Endothelial cell (in vitro differentiated cells): ENCODE measurements at regions not wholly inside any gene's neighbourhood (a gene's known extent, or its start where the extent isn't known, plus 50 kb on each side); places are given as distances from the start of the nearest gene placed in this dataset.

Experiments
- DNase-seq: peaks from one replicate; pipeline ENCODE4 v3.0.0; 2021; ENCODE audit warnings: low spot score
- H3K27ac Mint-ChIP-seq: one replicate; pipeline ENCODE4 v1.8.0; 2021; ENCODE audit warnings: mixed read lengths, inconsistent platforms; ENCODE audit not compliant: unreplicated experiment
- H3K27me3 Mint-ChIP-seq: one replicate; pipeline ENCODE4 v1.8.0; 2021; ENCODE audit warnings: mild to moderate bottlenecking, moderate library complexity, mixed read lengths, inconsistent platforms; ENCODE audit not compliant: unreplicated experiment
- H3K36me3 Mint-ChIP-seq: one replicate; pipeline ENCODE4 v1.8.0; 2021; ENCODE audit warnings: mild to moderate bottlenecking, low read depth, mixed read lengths, inconsistent platforms; ENCODE audit not compliant: unreplicated experiment
- H3K4me1 Mint-ChIP-seq: one replicate; pipeline ENCODE4 v1.8.0; 2021; ENCODE audit warnings: mild to moderate bottlenecking, mixed read lengths, inconsistent platforms; ENCODE audit not compliant: unreplicated experiment
- H3K4me3 Mint-ChIP-seq: one replicate; pipeline ENCODE4 v1.8.0; 2021; ENCODE audit warnings: mild to moderate bottlenecking, mixed read lengths, inconsistent platforms; ENCODE audit not compliant: unreplicated experiment
- H3K9me3 Mint-ChIP-seq: one replicate; pipeline ENCODE4 v1.8.0; 2021; ENCODE audit warnings: mixed read lengths, inconsistent platforms; ENCODE audit not compliant: unreplicated experiment
- CTCF ChIP-seq: fragments of 200-600 bp; sonication (generic); IDR thresholded peaks from one replicate; pipeline ENCODE4 v1.5.0; 2021; ENCODE audit warnings: antibody characterized with exemption; ENCODE audit not compliant: unreplicated experiment

GRCh38 chr6:138018297-138018696 is 88.9 kb downstream of the PERP start:
- no peaks in the 10 kb centered on the region for H3K36me3 Mint-ChIP-seq
- H3K9me3 Mint-ChIP-seq, result no peaks in the 10 kb centered on the region
- no peak overlapping the region for H3K27ac Mint-ChIP-seq
- no peak overlapping the region for H3K4me3 Mint-ChIP-seq
- DNase-seq, result no peak
- H3K27me3 Mint-ChIP-seq, result no peaks in the 10 kb centered on the region
- peaks cover 6% of the 10 kb centered on the region for H3K4me1 Mint-ChIP-seq
- TF ChIP-seq CTCF, result no peak

- no peaks in the 10 kb centered on the region for H3K27me3 Mint-ChIP-seq
- no peaks in the 10 kb centered on the region for H3K9me3 Mint-ChIP-seq
- no peaks in the 10 kb centered on the region for H3K4me1 Mint-ChIP-seq
- H3K4me3 Mint-ChIP-seq, result no peak overlapping the region
- TF ChIP-seq CTCF, result no peak
- H3K27ac Mint-ChIP-seq, result no peak overlapping the region
- H3K36me3 Mint-ChIP-seq, result no peaks in the 10 kb centered on the region
- DNase-seq, result no peak
Measured at GRCh38 chr6:138025528-138025978, 81.7 kb downstream of the PERP start.

- Mint-ChIP-seq H3K4me1 (no peaks in the 10 kb centered on the region), H3K27me3 (no peaks in the 10 kb centered on the region), H3K9me3 (no peaks in the 10 kb centered on the region), H3K36me3 (no peaks in the 10 kb centered on the region), H3K27ac (no peak overlapping the region), H3K4me3 (no peak overlapping the region)
- TF ChIP-seq CTCF, result no peak
- no peak for DNase-seq
Measured at GRCh38 chr6:138026342-138026741, 80.9 kb downstream of the PERP start.

- no peaks in the 10 kb centered on the region for H3K4me1 Mint-ChIP-seq
- no peak for DNase-seq
- no peak for TF ChIP-seq CTCF
- H3K4me3 Mint-ChIP-seq, result no peak overlapping the region
- H3K36me3 Mint-ChIP-seq, result no peaks in the 10 kb centered on the region
- H3K9me3 Mint-ChIP-seq, result no peaks in the 10 kb centered on the region
- no peaks in the 10 kb centered on the region for H3K27me3 Mint-ChIP-seq
- no peak overlapping the region for H3K27ac Mint-ChIP-seq
Measured at GRCh38 chr6:138028893-138029292, 78.3 kb downstream of the PERP start.

GRCh38 chr6:138030872-138031271 is 76.3 kb downstream of the PERP start:
- H3K4me1 Mint-ChIP-seq, result no peaks in the 10 kb centered on the region
- H3K27me3 Mint-ChIP-seq, result no peaks in the 10 kb centered on the region
- no peak for DNase-seq
- no peaks in the 10 kb centered on the region for H3K36me3 Mint-ChIP-seq
- no peak overlapping the region for H3K27ac Mint-ChIP-seq
- H3K4me3 Mint-ChIP-seq, result no peak overlapping the region
- no peaks in the 10 kb centered on the region for H3K9me3 Mint-ChIP-seq
- no peak for TF ChIP-seq CTCF
